HL-60 (cell line): ENCODE measurements at regions not wholly inside any gene's neighbourhood (a gene's known extent, or its start where the extent isn't known, plus 50 kb on each side); places are given as distances from the start of the nearest gene placed in this dataset.

Source experiments
- DNase-seq, 2 experiments: peaks; one replicate each; pipeline ENCODE4 v3.0.0-alpha.2; 2010 to 2020; ENCODE audit warnings: low read depth in 1 of 2, low spot score in 1 of 2
- H3K27ac ChIP-seq: fragments of 250-450 bp; sonication (Bioruptor Pico); replicated peaks from 2 replicates; pipeline ENCODE4 v1.5.1; 2020; ENCODE audit warnings: mild to moderate bottlenecking, moderate library complexity
- H3K27me3 ChIP-seq: fragments of 250-450 bp; sonication (Bioruptor Pico); 2 replicates; pipeline ENCODE4 v1.5.1; 2021; ENCODE audit warnings: mild to moderate bottlenecking, moderate library complexity; ENCODE audit not compliant: insufficient read depth, poor library complexity, severe bottlenecking
- H3K4me3 ChIP-seq: replicated peaks from 2 replicates; pipeline ENCODE4 v1.5.1; 2011; ENCODE audit warnings: mild to moderate bottlenecking, control low read depth, low read length; ENCODE audit not compliant: insufficient read depth
- GABPA ChIP-seq: IDR thresholded peaks from 2 replicates; pipeline ENCODE4 v1.6.1; 2012; ENCODE audit warnings: low read depth
- POLR2AphosphoS5 ChIP-seq: IDR thresholded peaks from 2 replicates; pipeline ENCODE4 v1.6.1; 2012; ENCODE audit warnings: low read depth
- REST ChIP-seq: IDR thresholded peaks from 2 replicates; pipeline ENCODE4 v1.6.1; 2012; ENCODE audit warnings: low read depth; ENCODE audit not compliant: insufficient replicate concordance
- SPI1 ChIP-seq: IDR thresholded peaks from 2 replicates; pipeline ENCODE4 v1.6.1; 2012; ENCODE audit warnings: low read depth, mild to moderate bottlenecking, borderline replicate concordance
- TF ChIP-seq, protein P1 (sequence below): IDR thresholded peaks from one replicate; pipeline ENCODE4 v1.5.1; 2011; ENCODE audit warnings: low read length, control low read depth, inconsistent platforms; ENCODE audit not compliant: insufficient read depth

GRCh38 chr2:195561116-195561921, 95.7 kb upstream of the SLC39A10 start:
- no peaks in the 10 kb centered on the region for H3K27me3 ChIP-seq
- H3K27ac ChIP-seq: peak overlapping the region; percentile 46
- no peak overlapping the region for H3K4me3 ChIP-seq
- no peak for TF ChIP-seq GABPA
- no peak for TF ChIP-seq SPI1
- no peak for TF ChIP-seq REST
- no peak for DNase-seq

GRCh38 chr2:195560209-195560895, 96.7 kb upstream of the SLC39A10 start:
- DNase-seq: no peak
- peak overlapping the region; percentile 34 for H3K27ac ChIP-seq
- TF ChIP-seq GABPA (no peak), POLR2AphosphoS5 (no peak), SPI1 (no peak), REST (no peak)
- TF ChIP-seq, protein P1, sequence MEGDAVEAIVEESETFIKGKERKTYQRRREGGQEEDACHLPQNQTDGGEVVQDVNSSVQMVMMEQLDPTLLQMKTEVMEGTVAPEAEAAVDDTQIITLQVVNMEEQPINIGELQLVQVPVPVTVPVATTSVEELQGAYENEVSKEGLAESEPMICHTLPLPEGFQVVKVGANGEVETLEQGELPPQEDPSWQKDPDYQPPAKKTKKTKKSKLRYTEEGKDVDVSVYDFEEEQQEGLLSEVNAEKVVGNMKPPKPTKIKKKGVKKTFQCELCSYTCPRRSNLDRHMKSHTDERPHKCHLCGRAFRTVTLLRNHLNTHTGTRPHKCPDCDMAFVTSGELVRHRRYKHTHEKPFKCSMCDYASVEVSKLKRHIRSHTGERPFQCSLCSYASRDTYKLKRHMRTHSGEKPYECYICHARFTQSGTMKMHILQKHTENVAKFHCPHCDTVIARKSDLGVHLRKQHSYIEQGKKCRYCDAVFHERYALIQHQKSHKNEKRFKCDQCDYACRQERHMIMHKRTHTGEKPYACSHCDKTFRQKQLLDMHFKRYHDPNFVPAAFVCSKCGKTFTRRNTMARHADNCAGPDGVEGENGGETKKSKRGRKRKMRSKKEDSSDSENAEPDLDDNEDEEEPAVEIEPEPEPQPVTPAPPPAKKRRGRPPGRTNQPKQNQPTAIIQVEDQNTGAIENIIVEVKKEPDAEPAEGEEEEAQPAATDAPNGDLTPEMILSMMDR: no peak
- no peak overlapping the region for H3K4me3 ChIP-seq
- no peaks in the 10 kb centered on the region for H3K27me3 ChIP-seq

DNA sequence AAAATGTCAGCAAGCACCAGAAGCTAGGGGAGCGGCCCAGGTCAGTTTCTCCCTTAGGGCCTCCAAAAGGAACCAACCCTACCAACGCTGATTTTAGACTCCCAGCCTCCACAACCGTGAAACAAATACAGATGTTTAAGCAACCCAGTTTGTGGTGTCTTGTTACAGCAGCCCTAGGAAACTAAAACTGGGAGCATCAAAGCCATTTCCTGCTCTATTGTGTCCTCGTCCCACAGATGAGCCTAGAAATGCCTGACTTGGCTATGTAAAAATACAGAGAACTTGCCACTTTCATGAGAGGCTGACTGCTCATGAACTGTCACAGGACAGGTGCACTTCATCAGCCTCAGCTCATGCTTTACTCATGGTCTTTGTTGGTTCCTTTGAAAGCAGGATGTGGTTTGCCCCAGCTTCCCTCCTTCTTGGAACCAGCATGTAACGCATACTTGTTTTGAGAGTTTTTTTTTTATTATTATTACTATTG, 97.6 kb upstream of the SLC39A10 start:
- peak; percentile 42 to 79 for DNase-seq
- Histone ChIP-seq H3K27me3 (no peaks in the 10 kb centered on the region), H3K27ac (peak overlapping the region; percentile 51), H3K4me3 (no peak overlapping the region)
- TF ChIP-seq, protein P1: no peak
- TF ChIP-seq POLR2AphosphoS5 (peak; percentile 35; the same call in 1 of the 2 replicates), GABPA (peak; percentile 72), SPI1 (peak; percentile 32; the same call in 1 of the 2 replicates)

GRCh38 chr2:195555971-195556370, 101.1 kb upstream of the SLC39A10 start:
- no peak for TF ChIP-seq SPI1
- TF ChIP-seq REST: no peak
- TF ChIP-seq, protein P1: no peak
- TF ChIP-seq POLR2AphosphoS5: no peak
- TF ChIP-seq GABPA: no peak
- H3K4me3 ChIP-seq: no peak overlapping the region
- H3K27me3 ChIP-seq: no peaks in the 10 kb centered on the region
- H3K27ac ChIP-seq: no peak overlapping the region
- no peak for DNase-seq
